Lower leg skin (tissue), 3 donors: ENCODE measurements at regions not wholly inside any gene's neighbourhood (a gene's known extent, or its start where the extent isn't known, plus 50 kb on each side); places are given as distances from the start of the nearest gene placed in this dataset.

Source experiments
- POLR2A ChIP-seq, 2 donors: fragments of 450-650 bp; IDR thresholded peaks; one replicate each; pipeline ENCODE4 v1.6.1; 2016 to 2017; ENCODE audit warnings: antibody characterized with exemption in 2 of 2, mild to moderate bottlenecking in 1 of 2, moderate library complexity in 1 of 2
- TF ChIP-seq, protein P1 (sequence below), 3 donors: fragments of 450-650 bp; IDR thresholded peaks; one replicate each; pipeline ENCODE4 v1.5.1; 2016; ENCODE audit warnings: antibody characterized with exemption in 3 of 3, mild to moderate bottlenecking in 3 of 3, moderate library complexity in 2 of 3

DNA sequence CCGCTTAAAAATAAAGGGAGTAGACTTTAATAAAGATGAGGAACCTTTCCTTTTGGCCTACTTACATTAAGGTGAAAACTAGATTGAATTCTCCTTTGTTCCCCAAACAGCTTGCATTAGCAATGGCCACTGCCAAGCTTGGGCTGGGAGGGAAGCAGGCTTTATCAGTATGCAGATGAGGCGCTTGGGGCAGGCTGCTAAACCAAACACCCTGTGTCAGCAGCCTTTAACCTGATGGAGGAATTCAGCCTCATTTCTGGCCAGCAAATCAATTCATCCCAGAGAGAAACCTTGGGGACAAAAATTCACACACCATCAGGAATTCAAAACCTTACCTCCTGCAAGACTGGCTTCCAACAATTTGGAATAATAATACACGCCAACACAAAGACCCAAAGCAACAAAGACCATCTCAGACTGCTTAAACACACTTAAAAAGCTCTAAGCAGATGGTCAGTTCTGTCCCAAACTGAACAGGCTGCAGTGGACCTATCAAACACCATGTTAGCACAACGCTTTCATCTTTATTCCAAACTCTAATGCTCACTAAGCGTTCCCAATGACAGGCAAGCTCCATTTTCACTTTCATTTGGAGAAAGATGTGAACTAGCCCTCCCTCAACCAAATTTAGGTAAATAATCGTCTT lies 255.1 kb upstream of the CMC1 start:
- TF ChIP-seq, protein P1, sequence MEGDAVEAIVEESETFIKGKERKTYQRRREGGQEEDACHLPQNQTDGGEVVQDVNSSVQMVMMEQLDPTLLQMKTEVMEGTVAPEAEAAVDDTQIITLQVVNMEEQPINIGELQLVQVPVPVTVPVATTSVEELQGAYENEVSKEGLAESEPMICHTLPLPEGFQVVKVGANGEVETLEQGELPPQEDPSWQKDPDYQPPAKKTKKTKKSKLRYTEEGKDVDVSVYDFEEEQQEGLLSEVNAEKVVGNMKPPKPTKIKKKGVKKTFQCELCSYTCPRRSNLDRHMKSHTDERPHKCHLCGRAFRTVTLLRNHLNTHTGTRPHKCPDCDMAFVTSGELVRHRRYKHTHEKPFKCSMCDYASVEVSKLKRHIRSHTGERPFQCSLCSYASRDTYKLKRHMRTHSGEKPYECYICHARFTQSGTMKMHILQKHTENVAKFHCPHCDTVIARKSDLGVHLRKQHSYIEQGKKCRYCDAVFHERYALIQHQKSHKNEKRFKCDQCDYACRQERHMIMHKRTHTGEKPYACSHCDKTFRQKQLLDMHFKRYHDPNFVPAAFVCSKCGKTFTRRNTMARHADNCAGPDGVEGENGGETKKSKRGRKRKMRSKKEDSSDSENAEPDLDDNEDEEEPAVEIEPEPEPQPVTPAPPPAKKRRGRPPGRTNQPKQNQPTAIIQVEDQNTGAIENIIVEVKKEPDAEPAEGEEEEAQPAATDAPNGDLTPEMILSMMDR (IDR thresholded peaks at IDR 0.05): no peak
- TF ChIP-seq POLR2A (IDR thresholded peaks at IDR 0.05): no peak
